Activated CD8-positive, alpha-beta T cell treated with anti-CD3 and anti-CD28 coated beads for 36 hours (primary cell): ENCODE measurements at regions not wholly inside any gene's neighbourhood (a gene's known extent, or its start where the extent isn't known, plus 50 kb on each side); places are given as distances from the start of the nearest gene placed in this dataset.

Source experiments
- ATAC-seq: fragments of 200-7000 bp; cut with Tn5 transposase; one replicate; pipeline ENCODE4 v1.10.0; 2021; ENCODE audit warnings: mild to moderate bottlenecking, moderate library complexity
- CTCF ChIA-PET: fragments of 350-600 bp; sonication (Branson Sonifier 250); formaldehyde crosslinking; loops from one replicate; lab custom pipeline; 2021; ENCODE audit warnings: antibody characterized with exemption; lab: Charles Lee
- POLR2A ChIA-PET: fragments of 350-600 bp; sonication (Branson Sonifier 250); formaldehyde crosslinking; loops from one replicate; lab custom pipeline; 2021; ENCODE audit warnings: antibody characterized with exemption; lab: Charles Lee
- DNase-seq: peaks from one replicate; pipeline ENCODE4 v3.0.0-alpha.2; 2020
- H3K27ac Mint-ChIP-seq: one replicate; pipeline ENCODE4 v1.8.0; 2021; ENCODE audit warnings: mild to moderate bottlenecking, mixed read lengths
- H3K27me3 Mint-ChIP-seq: one replicate; pipeline ENCODE4 v1.8.0; 2021; ENCODE audit warnings: mixed read lengths
- H3K36me3 Mint-ChIP-seq: one replicate; pipeline ENCODE4 v1.8.0; 2021; ENCODE audit warnings: low read depth, mixed read lengths
- H3K4me1 Mint-ChIP-seq: one replicate; pipeline ENCODE4 v1.8.0; 2021; ENCODE audit warnings: low read depth, mixed read lengths
- H3K4me3 Mint-ChIP-seq: one replicate; pipeline ENCODE4 v1.8.0; 2021; ENCODE audit warnings: mild to moderate bottlenecking, moderate library complexity, mixed read lengths
- H3K9me3 Mint-ChIP-seq: one replicate; pipeline ENCODE4 v1.8.0; 2021; ENCODE audit warnings: mixed read lengths
- intact Hi-C: fragments of 100-400 bp; cut with micrococcal nuclease; formaldehyde crosslinking; loops from one replicate; pipeline ENCODE4 v1.10.0; 2022
- TF ChIP-seq, protein P1 (sequence below): fragments of 200-600 bp; IDR thresholded peaks from one replicate; pipeline ENCODE4 v1.8.0; 2022; ENCODE audit warnings: antibody characterized with exemption, mild to moderate bottlenecking

DNA sequence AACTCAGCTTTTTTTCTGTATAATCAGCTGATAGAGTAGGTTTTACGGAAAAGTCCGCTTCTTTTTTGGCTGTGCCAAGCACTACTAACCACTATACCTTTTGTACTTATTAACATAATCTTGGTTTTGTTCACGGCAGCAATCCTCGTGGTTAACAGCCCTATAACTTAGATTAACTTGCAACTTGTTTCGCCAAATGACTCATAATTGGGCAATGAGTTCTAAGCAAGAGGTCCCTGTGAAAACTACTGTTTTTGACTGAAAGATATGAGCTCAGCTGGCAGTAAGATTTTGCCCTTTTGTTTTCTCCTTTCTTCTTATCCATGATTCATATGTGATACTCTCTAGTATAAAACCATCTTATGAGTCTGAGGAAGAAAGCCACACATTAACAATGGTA, 345.0 kb upstream of the PCDH15 start:
- TF ChIP-seq, protein P1, sequence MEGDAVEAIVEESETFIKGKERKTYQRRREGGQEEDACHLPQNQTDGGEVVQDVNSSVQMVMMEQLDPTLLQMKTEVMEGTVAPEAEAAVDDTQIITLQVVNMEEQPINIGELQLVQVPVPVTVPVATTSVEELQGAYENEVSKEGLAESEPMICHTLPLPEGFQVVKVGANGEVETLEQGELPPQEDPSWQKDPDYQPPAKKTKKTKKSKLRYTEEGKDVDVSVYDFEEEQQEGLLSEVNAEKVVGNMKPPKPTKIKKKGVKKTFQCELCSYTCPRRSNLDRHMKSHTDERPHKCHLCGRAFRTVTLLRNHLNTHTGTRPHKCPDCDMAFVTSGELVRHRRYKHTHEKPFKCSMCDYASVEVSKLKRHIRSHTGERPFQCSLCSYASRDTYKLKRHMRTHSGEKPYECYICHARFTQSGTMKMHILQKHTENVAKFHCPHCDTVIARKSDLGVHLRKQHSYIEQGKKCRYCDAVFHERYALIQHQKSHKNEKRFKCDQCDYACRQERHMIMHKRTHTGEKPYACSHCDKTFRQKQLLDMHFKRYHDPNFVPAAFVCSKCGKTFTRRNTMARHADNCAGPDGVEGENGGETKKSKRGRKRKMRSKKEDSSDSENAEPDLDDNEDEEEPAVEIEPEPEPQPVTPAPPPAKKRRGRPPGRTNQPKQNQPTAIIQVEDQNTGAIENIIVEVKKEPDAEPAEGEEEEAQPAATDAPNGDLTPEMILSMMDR: no peak
- H3K27me3 Mint-ChIP-seq: no peaks in the 10 kb centered on the region
- H3K4me1 Mint-ChIP-seq: no peaks in the 10 kb centered on the region
- intact Hi-C loops: no loop called here
- ATAC-seq (no peak), DNase-seq (no peak)
- CTCF ChIA-PET: no interaction called here
- H3K27ac Mint-ChIP-seq: no peak overlapping the region
- H3K4me3 Mint-ChIP-seq: no peak overlapping the region
- peaks cover 3% of the 10 kb centered on the region for H3K9me3 Mint-ChIP-seq
- H3K36me3 Mint-ChIP-seq: no peaks in the 10 kb centered on the region
- POLR2A ChIA-PET: no interaction called here

DNA sequence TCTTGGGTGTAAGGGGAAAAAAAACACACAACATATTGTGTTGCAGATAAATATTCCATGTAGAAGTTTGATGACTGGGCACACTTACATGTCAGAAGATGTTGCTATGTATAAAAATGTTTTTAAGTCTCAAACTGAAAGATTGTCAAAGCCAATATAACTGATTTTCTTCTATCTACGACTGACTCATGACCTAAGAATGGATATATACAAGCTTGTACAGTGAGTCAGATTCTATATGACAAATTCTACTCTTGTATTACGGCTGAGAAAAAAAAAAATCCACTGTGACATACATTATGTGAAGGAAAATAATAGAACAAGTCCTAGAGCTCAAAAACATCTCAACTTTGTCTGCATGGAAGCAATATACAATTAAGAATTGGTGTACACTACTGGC, 343.0 kb upstream of the PCDH15 start:
- intact Hi-C loops: no loop called here

DNA sequence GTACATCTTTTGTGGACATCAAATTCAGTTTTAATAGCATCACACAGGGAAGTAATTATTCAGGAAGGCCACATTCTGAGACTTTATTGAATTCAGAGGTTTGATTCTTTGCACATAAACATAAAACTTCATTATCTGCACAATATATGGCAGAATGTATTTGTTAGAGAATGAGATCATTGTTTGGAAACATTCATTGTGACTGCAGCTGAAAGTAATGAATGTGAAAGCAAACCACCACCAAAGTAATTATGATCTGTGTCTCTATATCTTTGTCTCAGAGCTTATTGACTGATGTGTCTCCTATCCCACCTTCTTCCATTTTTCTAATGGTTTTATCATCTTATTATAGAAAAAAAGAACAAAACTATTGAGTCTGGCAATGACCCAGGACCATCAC, 340.9 kb upstream of the PCDH15 start:
- Mint-ChIP-seq H3K9me3 (peaks cover 3% of the 10 kb centered on the region), H3K27ac (no peak overlapping the region), H3K4me1 (no peaks in the 10 kb centered on the region), H3K4me3 (no peak overlapping the region), H3K36me3 (no peaks in the 10 kb centered on the region), H3K27me3 (no peaks in the 10 kb centered on the region)
- no peak for ATAC-seq
- TF ChIP-seq, protein P1: no peak
- ChIA-PET POLR2A (no interaction called here), CTCF (no interaction called here)
- no peak for DNase-seq
- intact Hi-C loops: no loop called here

More for the DNA sequence above, 343.0 kb upstream of the PCDH15 start:
- ATAC-seq: no peak
- no peaks in the 10 kb centered on the region for H3K27me3 Mint-ChIP-seq
- H3K4me3 Mint-ChIP-seq: no peak overlapping the region
- peaks cover 3% of the 10 kb centered on the region for H3K9me3 Mint-ChIP-seq
- TF ChIP-seq, protein P1: no peak
- ChIA-PET CTCF (no interaction called here), POLR2A (no interaction called here)
- no peak overlapping the region for H3K27ac Mint-ChIP-seq
- no peaks in the 10 kb centered on the region for H3K4me1 Mint-ChIP-seq
- DNase-seq: no peak
- H3K36me3 Mint-ChIP-seq: no peaks in the 10 kb centered on the region

DNA sequence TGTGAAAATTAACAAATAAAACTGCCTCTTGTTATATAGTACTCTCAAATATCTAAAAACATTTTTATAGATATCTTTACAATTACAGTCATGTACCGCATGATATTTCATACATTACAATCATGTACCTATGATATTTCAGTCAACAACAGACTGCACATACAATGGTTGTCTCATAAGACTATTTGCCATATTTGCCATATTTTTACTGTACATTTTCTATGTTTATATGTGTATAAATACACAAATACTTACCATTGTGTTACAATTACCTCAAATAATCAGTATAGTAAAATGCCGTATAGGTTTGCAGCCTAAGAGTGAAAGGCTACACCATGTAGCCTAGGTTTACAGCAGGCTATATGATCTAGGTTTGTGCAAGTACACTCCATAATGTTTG, 336.0 kb upstream of the PCDH15 start:
- ATAC-seq (no peak), DNase-seq (no peak)
- CTCF ChIA-PET: no interaction called here
- intact Hi-C loops: no loop called here
- POLR2A ChIA-PET: no interaction called here
- TF ChIP-seq, protein P1: no peak
- Mint-ChIP-seq H3K4me1 (no peaks in the 10 kb centered on the region), H3K27ac (no peak overlapping the region), H3K4me3 (no peak overlapping the region), H3K9me3 (peaks cover 1% of the 10 kb centered on the region), H3K27me3 (no peaks in the 10 kb centered on the region), H3K36me3 (no peaks in the 10 kb centered on the region)

DNA sequence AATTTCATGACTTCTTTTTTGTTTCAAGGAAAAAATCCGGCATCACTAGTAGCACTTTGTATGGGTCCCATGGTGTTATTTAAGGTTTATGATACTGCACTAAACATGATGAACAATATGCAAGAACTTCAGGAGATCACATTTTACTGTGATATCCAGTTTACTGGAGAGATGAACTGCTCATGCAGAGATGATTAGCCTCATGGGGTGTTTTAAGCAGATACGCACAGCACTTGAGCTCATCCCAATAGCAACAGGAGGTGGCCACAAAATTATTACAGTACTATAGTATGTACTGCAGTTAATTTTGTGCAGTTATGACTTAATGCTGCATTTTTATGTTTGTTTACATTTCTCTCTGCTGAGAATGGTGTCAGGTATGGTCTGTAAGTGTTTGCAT, 303.7 kb upstream of the PCDH15 start:
- ChIA-PET POLR2A (no interaction called here), CTCF (interaction anchor here (1.4 kb wide), 1 partner anchor 8 kb away, joined by 3 read pairs; no protein-coding TSS in a partner anchor)
- TF ChIP-seq, protein P1: no peak
- Mint-ChIP-seq H3K27me3 (no peaks in the 10 kb centered on the region), H3K4me3 (no peak overlapping the region), H3K27ac (no peak overlapping the region), H3K4me1 (no peaks in the 10 kb centered on the region), H3K36me3 (no peaks in the 10 kb centered on the region), H3K9me3 (peaks cover 5% of the 10 kb centered on the region)
- ATAC-seq: no peak
- intact Hi-C loops: no loop called here
- DNase-seq: no peak
